ENCODE measurements at regions not wholly inside any gene's neighbourhood (a gene's known extent, or its start where the extent isn't known, plus 50 kb on each side); places are given as distances from the start of the nearest gene placed in this dataset.

DNA sequence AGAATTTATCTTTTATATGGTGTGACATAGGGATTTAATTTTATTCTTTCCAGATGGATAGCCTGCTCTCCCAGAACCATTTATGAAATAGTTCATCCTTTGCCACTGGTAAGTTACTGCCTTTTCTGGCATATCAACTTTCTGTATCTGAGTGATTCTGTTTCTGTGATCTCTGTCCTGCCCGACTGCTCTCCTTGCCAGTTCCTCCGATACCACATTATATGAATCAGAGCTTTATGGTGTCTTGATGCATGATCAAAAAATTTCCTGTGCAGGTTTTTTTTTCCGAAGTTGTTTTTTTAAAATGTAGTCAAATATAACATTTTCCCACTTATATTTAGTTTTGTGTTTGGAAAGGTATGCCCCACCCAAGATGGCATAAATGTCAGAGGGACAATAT lies 242.5 kb downstream of the CYP26B1 start:
- no peaks in the 10 kb centered on the region for H3K36me3 ChIP-seq (replicated peaks in 1 of 2; ENCODE audit: insufficient read depth in 1 of 2, low read depth in 2 of 2)
- TF ChIP-seq, protein P1, sequence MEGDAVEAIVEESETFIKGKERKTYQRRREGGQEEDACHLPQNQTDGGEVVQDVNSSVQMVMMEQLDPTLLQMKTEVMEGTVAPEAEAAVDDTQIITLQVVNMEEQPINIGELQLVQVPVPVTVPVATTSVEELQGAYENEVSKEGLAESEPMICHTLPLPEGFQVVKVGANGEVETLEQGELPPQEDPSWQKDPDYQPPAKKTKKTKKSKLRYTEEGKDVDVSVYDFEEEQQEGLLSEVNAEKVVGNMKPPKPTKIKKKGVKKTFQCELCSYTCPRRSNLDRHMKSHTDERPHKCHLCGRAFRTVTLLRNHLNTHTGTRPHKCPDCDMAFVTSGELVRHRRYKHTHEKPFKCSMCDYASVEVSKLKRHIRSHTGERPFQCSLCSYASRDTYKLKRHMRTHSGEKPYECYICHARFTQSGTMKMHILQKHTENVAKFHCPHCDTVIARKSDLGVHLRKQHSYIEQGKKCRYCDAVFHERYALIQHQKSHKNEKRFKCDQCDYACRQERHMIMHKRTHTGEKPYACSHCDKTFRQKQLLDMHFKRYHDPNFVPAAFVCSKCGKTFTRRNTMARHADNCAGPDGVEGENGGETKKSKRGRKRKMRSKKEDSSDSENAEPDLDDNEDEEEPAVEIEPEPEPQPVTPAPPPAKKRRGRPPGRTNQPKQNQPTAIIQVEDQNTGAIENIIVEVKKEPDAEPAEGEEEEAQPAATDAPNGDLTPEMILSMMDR (IDR thresholded peaks at IDR 0.05) = no peak
- TF ChIP-seq POLR2A (IDR thresholded peaks at IDR 0.05) = no peak
- no peak overlapping the region for H3K27ac ChIP-seq
- intact Hi-C loops (cut with DNase I) = no loop called here
- no peak for DNase-seq
- no peaks in the 10 kb centered on the region for H3K9me3 ChIP-seq
- 69 to 82% methylated on average over 3 of the region's 3 CpGs for WGBS, 2 donors
- no peak overlapping the region for H3K4me3 ChIP-seq
- no peak for ATAC-seq
- no peaks in the 10 kb centered on the region for H3K4me1 ChIP-seq
- no peaks in the 10 kb centered on the region for H3K27me3 ChIP-seq

GRCh38 chr2:71903841-71904240 lies 243.8 kb downstream of the CYP26B1 start:
- intact Hi-C loops (cut with DNase I) = no loop called here
- no peaks in the 10 kb centered on the region for H3K36me3 ChIP-seq (replicated peaks in 1 of 2; ENCODE audit: insufficient read depth in 1 of 2, low read depth in 2 of 2)
- no peak overlapping the region for H3K4me3 ChIP-seq
- no peaks in the 10 kb centered on the region for H3K9me3 ChIP-seq
- H3K27ac ChIP-seq = no peak overlapping the region
- TF ChIP-seq POLR2A (IDR thresholded peaks at IDR 0.05) = no peak
- TF ChIP-seq, protein P1 (IDR thresholded peaks at IDR 0.05) = no peak
- no peak for ATAC-seq
- no peaks in the 10 kb centered on the region for H3K27me3 ChIP-seq
- DNase-seq = no peak
- H3K4me1 ChIP-seq = no peaks in the 10 kb centered on the region
- 55 to 70% methylated on average over 1 of the region's 1 CpG for WGBS, 2 donors

- no peak for DNase-seq
- no peak for ATAC-seq
- no peak overlapping the region for H3K4me3 ChIP-seq
- H3K27me3 ChIP-seq = no peaks in the 10 kb centered on the region
- TF ChIP-seq, protein P1 (IDR thresholded peaks at IDR 0.05) = no peak
- TF ChIP-seq POLR2A (IDR thresholded peaks at IDR 0.05) = no peak
- 25 to 43% methylated on average over 1 of the region's 1 CpG for WGBS, 2 donors
- H3K36me3 ChIP-seq (replicated peaks in 1 of 2; ENCODE audit: insufficient read depth in 1 of 2, low read depth in 2 of 2) = no peaks in the 10 kb centered on the region
- H3K27ac ChIP-seq = no peak overlapping the region
- intact Hi-C loops (cut with DNase I) = no loop called here
- H3K4me1 ChIP-seq = no peaks in the 10 kb centered on the region
- no peaks in the 10 kb centered on the region for H3K9me3 ChIP-seq
Measured at GRCh38 chr2:71901466-71901865, 246.2 kb downstream of the CYP26B1 start.

DNA sequence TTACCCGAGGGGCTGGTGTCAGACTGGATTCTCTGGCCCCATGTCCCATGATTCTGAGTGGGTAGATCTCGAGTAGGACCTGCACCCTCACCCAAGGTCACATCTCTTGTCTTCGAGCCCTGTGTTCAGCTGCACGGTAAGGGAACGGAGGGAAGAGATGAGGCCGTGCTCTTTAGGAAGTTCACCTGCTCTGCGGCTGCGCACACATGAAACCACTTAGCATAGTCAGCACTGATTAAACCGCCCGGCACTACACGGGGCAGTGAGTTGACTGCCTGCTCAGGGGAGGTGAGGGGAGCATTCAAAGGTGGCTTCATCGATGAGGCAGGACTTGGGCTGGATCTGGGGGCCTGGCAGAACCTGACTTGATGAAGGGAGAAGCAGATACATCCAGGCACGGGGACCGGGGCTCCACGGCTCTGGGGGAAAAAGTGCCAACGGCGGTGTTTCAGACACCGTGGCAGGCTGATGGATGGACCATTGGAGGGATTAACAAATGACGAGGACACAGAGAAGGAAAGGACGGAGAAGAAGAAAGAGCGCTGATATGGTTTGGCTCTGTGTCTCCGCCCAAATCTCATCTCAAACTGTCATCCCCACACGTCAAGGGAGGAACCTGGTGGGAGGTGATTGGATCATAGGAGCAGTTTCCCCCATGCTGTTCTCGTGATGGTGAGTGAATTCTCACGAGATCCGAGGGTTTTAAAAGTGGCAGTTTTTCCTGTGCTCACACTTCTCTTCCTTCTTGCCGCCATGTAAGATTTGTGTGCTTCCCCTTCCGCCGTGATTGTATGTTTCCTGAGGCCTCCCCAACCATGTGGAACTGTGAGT lies 248.6 kb downstream of the CYP26B1 start:
- DNase-seq = no peak
- 65 to 69% methylated on average over 29 of the region's 29 CpGs for WGBS, 2 donors

More for the DNA sequence above, 248.6 kb downstream of the CYP26B1 start:
- H3K36me3 ChIP-seq (replicated peaks in 1 of 2; ENCODE audit: insufficient read depth in 1 of 2, low read depth in 2 of 2) = no peaks in the 10 kb centered on the region
- TF ChIP-seq, protein P1 (IDR thresholded peaks at IDR 0.05) = no peak
- TF ChIP-seq POLR2A (IDR thresholded peaks at IDR 0.05) = no peak
- H3K27me3 ChIP-seq = no peaks in the 10 kb centered on the region
- H3K9me3 ChIP-seq = no peaks in the 10 kb centered on the region
- no peak overlapping the region for H3K4me3 ChIP-seq
- H3K4me1 ChIP-seq = no peaks in the 10 kb centered on the region
- no peak for ATAC-seq
- intact Hi-C loops (cut with DNase I) = no loop called here
- H3K27ac ChIP-seq = no peak overlapping the region
